Upper lobe of left lung (tissue), 4 donors: ENCODE measurements at regions not wholly inside any gene's neighbourhood (a gene's known extent, or its start where the extent isn't known, plus 50 kb on each side); places are given as distances from the start of the nearest gene placed in this dataset.

Experiments used
- POLR2A ChIP-seq, 4 donors: fragments of 450-650 bp; IDR thresholded peaks; one replicate each; pipeline ENCODE4 v1.5.1; 2016 to 2017; ENCODE audit warnings: antibody characterized with exemption in 4 of 4, mild to moderate bottlenecking in 2 of 4
- POLR2AphosphoS5 ChIP-seq, 2 donors: sonication (generic); formaldehyde crosslinking; IDR thresholded peaks; one replicate each; pipeline ENCODE4 v1.5.1; 2017; ENCODE audit warnings: antibody characterized with exemption in 2 of 2
- TF ChIP-seq, protein P1 (sequence below), 6 experiments: fragments of 450-650 bp in 4 of 6; fragments of 200-600 bp in 2 of 6; sonication (generic) in 2 of 6; IDR thresholded peaks; one replicate each; pipeline ENCODE4 v1.5.1; 2016 to 2019; ENCODE audit warnings: antibody characterized with exemption in 6 of 6

- TF ChIP-seq POLR2AphosphoS5 (IDR thresholded peaks at IDR 0.05) (no peak), POLR2A (IDR thresholded peaks at IDR 0.05) (no peak)
- TF ChIP-seq, protein P1, sequence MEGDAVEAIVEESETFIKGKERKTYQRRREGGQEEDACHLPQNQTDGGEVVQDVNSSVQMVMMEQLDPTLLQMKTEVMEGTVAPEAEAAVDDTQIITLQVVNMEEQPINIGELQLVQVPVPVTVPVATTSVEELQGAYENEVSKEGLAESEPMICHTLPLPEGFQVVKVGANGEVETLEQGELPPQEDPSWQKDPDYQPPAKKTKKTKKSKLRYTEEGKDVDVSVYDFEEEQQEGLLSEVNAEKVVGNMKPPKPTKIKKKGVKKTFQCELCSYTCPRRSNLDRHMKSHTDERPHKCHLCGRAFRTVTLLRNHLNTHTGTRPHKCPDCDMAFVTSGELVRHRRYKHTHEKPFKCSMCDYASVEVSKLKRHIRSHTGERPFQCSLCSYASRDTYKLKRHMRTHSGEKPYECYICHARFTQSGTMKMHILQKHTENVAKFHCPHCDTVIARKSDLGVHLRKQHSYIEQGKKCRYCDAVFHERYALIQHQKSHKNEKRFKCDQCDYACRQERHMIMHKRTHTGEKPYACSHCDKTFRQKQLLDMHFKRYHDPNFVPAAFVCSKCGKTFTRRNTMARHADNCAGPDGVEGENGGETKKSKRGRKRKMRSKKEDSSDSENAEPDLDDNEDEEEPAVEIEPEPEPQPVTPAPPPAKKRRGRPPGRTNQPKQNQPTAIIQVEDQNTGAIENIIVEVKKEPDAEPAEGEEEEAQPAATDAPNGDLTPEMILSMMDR (IDR thresholded peaks at IDR 0.05) = no peak
Observed at GRCh38 chr15:61731099-61731498, 329.1 kb downstream of the VPS13C start.
